ENCODE measurements at regions not wholly inside any gene's neighbourhood (a gene's known extent, or its start where the extent isn't known, plus 50 kb on each side); places are given as distances from the start of the nearest gene placed in this dataset.

- TF ChIP-seq CTCF (IDR thresholded peaks at IDR 0.05) (no peak), POLR2A (IDR thresholded peaks at IDR 0.05) (no peak)
Measured at GRCh38 chr2:55751966-55752365, 58.3 kb upstream of the PNPT1 start.

Data from testis (tissue), 2 donors.